DMS 273 (cell line): ENCODE measurements at regions not wholly inside any gene's neighbourhood (a gene's known extent, or its start where the extent isn't known, plus 50 kb on each side); places are given as distances from the start of the nearest gene placed in this dataset.
A peak's percentile ranks its signal among the peaks of the same experiment; 100 is the strongest.

Source experiments
- DNase-seq: peaks from one replicate; lab custom pipeline; 2025; ENCODE audit not compliant: unreplicated experiment; lab: John Stamatoyannopoulos, UW

DNA sequence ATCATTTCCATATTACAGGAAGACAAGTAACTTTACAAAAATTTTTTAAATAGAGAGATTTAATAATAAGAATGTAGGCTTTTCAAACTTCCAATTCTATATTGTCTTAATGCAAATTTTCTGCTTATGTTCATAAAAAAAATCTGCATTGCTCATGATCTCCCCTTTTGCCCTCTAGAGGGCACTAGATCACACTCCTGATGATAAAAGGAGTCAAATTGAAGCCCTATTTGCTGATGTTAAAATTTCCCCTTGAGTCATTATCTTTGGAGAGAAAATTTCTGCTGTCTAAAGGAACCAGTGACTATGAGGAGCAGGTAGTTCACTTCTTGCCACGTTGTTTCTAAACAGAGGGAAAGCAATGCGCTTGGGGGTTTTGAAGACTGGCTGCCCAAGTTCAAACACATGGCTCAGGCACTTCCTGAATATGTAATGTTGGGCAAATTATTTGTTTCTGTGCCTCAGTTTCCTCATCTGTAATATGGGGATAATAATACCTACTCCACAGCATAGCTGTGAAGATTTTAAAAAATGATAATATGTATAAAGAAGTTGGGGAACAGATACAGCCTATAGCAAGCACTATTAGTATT, 874.2 kb downstream of the TFAP2A start:
- peak; percentile 71 for DNase-seq

DNA sequence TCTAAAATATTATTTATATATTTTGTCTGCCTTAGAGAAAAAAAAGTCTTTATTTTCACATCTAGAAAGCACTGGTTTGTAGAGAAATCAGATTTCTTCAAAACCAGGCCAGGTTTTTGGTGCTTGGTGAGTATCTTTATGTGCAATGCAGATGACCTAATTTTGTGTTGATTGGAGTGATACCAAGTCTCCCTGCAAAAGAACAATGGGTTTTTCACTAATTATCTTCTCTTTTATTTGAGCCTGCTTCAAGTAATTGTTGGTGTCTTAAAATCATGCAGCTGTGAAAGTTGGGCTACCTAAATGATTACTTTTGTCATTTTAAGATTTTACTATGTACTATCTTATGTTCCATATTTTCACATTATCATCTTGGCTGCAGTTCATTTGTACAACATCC, 874.7 kb downstream of the TFAP2A start:
- no peak for DNase-seq

DNA sequence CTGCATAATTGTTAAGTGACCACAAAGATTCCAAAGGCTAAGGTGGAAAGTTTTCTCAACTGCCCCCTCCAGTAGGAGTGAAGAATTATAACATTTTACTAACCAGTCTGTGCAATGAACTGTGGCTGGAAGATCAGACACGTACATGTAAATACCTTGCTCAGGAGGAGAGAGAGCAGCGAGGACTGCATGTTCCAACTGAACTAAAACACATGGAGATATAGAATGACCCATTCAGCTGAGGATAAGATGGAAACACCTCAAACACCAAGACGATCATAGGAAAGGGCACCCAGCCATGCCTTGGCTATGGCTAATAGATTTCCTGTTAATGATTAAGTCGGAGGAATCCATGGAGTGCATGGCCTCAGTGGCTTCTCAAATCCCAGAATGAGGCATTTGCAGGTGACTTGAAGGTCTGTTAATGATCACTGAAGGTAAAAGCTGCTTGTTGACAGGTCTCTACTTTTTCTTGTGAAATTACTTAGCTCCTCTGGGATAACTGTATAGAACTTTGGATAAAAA, 875.6 kb downstream of the TFAP2A start:
- DNase-seq, result no peak

DNA sequence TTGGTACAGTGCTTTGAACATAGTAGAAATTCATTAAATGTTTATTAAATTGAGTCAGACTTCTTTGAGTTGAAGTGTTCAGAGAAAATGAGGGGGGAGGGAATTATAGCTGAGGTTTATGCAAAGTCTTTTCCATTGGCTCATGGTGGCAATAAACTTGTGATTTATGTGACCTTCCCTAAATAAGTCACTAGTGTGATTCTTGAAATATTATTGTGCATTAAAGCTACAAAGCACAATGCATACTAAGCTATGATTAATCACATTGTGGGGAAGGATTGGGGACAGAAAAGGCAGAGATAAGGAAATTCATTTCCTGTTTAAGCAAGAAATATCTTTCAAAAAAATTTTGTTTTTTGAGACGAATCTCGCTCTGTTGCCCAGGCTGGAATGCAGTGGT, 877.5 kb downstream of the TFAP2A start:
- DNase-seq, result no peak

DNA sequence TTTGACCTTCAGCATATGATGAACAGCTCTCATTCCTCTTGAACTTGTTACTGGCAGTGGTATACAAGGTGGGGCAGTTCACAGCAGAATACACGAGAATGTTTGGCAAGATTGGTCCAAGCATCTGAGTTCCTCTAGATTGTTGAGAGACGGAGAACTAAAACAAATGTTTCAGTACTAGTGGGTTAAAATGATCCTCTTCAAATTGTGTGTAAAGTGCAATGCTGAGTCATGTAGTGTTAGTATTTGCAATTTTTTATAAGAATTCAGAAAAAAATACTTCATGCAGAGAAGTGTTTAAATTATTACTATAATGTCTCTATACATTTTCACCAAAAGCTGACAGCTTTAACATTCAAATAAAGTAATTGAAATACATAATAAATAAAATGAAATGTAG, 879.8 kb downstream of the TFAP2A start:
- no peak for DNase-seq

DNA sequence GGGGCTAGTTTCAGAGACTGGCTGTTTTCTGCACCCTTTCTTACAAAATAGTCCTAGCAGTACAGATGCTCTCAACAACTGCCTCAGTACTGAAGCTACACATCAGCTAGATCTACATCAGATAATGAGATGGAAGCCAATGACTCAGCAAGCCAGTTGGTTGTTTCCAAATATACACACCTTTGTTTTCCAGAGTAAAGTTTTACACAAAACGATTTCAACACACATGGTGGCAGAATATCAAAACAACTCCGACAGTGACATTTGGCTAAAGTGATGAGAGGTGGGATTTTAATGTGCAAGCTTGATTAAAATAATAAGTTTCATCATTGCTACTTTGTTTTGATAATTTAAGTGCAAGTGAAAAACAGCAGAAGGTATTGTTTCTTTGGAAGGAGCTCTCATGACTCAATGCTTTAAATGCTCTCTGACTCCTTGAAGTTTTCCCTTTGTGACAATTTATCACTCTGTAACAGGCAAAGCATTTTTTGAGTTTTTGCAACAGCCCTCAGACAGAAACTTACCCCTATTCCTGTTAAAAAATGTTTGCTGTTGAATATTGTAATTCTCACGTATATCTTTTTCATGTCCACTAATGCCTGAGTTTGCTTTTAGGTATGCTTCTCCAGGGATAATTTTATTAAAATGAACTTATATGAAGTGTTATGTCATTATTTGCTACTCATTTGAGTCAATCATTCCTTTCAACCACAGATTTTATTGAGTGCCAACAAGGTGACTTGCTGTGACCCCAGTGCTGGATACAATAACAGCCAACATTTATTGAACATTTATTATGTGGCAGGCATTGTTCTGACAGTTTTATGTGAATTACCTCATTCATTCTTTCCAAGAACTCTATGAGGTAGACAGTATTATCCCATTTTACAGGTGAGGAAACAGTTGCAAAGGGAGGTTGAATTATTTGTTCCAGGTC, 882.0 kb downstream of the TFAP2A start:
- no peak for DNase-seq

DNA sequence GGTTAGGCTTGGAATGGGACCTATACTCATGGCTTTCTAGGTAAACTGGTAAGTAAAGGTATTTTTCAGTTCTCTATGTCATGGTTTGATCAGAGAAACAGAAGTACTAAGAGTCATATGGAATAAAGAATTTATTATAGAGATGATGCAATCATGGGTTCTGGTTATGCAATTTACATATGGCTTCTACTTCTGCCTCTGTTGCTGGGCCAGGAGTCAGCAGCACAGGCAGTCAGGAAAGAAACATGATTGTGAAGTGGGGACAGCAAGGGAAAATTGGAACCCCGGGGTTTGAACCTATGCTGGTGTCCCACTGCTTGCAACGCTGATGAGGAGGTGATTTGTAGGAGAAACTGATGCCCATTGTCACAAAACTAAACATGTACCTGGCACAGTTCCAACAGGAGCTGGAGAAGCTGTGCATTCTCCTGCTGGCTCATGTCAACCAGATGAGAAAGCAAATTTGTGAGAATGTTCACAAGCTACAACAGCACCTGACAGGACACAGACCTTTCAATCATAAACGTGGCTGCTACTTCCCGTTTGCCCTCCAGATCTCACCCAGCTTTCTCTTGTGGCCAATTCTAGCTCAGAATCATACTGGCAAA, 887.1 kb downstream of the TFAP2A start:
- DNase-seq, result no peak

DNA sequence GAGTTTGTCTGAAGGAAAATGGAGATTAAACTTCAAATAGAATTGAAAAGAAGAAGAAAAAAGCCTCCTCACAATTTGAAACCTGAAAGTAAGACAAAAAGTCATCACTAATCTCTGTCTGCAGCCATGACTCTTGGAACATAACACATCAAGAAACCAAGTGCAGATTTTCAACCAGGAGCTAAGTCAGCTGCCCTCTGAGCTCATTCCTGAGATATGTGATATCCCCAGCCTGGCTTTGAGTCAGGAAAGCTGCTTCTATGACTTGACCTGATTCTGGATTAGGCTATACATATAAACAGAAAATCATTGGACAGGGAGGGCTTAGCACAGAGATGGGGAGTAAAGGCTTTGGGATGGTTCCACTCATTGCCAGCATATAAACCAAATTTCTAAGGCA, 891.4 kb downstream of the TFAP2A start:
- no peak for DNase-seq

DNA sequence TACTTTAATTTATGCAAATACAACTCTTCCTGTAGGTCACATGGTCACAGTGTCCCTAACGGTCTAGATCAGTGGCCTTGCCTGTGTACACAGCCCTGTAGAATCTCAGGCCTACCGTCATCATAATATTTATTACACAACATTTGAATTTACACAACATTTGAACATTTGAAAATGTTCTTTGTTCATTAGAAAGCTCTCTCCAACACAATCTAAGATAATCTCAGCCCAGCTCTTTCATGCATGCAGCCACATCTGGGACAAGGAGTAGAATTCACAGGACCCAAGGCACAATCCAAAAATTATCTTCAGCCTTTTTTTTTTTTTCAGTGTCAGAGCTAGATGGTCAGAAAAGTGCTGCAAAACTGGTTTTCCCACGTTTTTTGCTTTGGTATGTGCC, 892.8 kb downstream of the TFAP2A start:
- no peak for DNase-seq

DNA sequence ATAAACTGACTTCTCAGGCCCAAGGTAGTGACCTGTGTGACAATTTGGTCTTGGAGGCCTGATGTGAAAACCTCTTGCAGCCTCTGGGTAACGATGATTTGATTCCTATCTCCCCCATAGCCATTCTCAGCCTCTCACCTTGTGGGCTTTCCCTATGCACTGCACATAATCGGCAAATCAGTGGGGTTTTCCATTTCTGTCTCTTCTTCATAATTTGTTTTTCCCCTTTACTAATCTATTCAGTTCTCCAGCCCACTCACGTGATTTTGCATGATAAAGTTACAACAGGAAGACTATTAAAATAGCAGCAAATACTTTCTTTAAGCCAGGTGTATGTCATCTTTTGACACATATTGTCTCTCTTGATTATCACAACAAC, 893.7 kb downstream of the TFAP2A start:
- no peak for DNase-seq

DNA sequence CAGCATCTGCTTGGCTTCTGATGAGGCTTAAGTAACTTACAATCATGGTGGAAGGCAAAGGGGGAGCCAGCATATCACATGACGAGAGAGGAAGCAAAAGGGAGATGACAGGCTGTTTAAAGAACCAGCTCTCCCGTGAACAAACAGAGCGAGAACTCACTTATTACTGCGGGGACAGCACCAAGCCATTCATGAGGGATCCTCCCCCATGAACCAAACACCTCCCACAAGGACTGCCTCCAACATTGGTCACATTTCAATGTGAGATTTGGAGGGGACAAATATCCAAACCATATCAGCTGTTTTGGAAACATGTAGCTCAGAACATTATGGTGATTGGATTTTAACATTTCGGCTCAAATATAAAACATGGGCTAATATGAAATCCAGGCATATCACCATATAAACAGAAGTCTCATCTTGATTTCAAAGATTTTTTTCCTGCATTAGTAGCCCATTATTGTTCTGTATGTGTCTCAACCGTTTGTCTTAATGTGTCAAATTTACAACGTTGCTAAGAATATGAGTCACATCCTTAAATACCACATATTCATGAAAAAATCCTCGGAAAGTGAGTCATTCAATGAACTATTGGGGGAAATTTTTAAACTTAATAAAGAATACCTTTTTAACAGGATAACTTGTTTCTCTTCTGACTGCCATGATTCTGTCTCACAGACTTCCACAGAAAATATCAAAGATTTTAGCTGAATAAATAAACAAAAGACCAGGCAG, 894.3 kb downstream of the TFAP2A start:
- DNase-seq, result no peak

DNA sequence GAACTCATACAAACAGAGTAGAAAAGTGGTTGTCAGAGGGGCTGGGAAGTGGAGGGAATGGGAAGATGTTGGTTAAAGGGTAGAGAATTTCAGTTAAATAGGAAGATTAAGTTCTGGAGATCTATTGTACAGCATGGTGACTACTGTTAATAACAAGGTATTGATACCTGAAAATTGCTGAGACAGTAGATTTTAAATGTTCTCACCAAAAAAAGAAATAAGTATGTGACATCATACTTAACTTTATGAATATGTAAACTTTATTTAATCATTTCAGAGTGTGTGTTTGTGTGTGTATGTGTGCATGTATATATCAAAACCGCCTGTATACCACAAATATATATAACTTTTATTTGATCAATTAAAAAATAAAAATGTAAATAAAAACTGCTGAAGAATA, 896.4 kb downstream of the TFAP2A start:
- DNase-seq, result no peak

DNA sequence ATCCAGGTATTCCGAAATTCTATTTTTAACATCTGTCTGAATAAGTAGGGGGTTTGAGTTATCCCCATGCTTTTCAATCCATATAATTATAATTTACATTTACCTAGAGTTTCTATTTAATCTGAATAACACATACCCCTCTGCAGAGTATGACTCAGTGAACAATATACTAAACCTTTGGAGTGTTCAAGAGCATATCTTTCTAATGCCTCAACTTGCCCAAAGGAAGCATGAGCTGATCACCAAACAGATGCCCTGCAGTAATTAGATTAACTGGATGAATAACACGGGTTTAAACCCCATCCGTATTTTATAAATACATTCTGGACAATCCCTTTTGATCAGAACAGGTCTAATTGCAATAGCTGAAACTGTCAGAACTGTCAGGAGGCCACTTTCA, 897.1 kb downstream of the TFAP2A start:
- DNase-seq, result no peak

DNA sequence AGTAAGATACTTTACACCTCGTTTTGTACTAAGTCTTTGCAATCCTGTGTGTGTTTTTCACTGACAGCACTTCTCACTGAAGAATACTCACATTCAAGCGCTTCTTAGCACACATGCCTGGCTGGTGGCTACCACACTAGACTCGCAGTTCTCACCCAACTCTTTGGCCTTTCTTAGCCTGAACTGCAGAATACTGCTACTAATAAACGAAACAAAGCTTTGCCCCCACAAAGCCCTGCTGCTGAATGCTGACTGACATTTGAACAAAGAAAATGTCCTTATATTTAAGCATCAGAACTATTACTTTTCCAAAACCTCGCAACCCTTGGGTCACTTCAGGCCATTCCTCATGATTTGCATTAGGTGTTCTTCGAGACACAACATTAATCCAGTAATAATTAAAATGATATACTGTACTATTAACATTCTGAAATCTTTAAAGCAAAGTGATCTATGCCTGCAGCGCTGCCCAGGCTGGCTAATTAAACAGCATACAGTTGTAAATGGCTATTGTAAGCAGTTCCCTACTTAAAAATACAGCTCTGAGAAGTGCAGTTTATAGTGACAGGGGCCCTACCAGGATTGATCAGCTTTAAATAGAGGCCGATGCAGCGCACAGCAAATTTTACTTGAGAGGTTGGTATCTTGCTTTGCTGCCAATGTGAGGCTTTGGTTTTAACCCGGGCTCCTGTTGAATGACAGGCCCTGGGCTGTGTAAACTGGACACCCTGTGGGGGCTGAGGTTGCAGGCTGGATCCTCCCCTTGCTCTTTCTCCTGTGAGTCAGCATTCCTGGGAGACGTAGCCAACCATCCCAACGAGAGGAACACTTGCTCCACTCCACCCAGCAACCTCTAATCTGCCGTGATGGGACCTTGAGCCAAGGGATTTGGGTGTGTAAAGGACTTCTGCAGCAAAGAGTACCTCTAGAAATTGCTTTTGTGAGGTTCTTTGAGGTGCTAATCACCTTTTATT, 899.0 kb downstream of the TFAP2A start:
- no peak for DNase-seq

DNA sequence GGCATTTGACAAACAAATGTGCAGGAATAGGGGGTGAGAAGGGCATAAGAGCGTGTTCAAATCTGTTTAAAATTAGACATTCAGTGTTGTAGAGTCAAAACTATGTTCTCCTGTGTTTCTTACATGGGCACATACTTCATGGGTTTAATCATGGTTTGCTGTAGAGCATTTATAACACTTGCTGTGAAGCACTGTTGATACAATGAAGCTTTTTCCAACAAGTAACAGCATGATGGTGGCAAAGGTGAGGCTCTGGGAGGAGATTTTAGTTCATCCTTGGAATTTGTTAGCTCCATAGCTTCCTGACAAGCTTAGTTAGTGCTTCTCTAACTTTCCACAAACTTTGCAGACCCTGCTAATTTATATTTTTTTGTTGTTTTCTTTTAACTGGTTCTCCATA, 900.7 kb downstream of the TFAP2A start:
- no peak for DNase-seq

DNA sequence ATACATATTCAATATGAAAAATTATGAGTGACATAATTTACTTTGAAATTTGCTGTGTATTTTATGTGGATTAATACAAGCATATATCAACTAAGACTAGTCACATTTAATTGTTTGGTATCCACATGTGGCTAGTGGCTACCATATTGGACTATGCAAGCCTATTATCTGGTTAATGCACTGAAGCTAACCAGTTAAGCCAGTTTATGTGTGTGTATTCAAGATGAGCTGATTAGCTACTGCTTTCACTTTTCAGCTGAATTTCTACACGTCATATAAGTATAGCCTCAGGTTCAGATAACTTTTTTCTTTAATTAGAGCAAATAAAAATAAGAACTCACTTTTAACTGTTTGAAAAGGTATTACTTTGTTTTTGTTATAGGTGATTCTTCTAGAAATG, 903.7 kb downstream of the TFAP2A start:
- no peak for DNase-seq

DNA sequence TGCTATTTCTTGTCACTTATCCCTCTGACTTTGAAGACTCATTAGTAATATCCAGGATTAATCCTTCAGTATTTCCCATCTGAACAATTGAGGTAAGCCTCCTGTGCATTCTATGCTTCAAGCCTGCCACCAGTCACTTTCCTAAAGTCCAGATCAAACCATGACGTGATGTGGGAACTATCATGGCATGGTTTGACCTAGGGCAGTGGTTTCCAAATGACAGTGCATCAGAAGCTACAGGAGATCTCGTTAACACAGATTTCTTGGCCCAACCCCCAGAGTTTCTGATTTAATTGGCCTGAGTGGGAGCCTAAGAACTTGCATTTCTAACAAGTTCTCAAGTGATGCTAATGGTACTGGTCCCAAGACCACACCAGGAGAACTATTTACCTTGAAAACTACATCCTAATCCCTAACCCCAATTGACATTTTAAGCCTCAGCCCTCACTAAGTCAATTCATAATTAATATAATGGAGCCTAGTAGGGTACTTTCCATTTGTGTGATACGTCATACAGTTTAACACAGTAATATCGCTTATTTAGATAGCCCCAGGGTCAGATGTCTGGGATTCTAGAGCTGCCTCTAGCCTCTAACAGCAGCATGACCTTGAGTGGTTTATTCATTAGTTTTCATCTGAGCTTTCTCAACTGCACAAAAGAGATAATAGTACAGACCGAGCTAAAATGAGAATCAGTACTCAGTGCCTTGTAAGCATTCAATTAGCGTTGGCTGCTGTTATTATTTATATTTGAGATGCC, 907.6 kb downstream of the TFAP2A start:
- no peak for DNase-seq

DNA sequence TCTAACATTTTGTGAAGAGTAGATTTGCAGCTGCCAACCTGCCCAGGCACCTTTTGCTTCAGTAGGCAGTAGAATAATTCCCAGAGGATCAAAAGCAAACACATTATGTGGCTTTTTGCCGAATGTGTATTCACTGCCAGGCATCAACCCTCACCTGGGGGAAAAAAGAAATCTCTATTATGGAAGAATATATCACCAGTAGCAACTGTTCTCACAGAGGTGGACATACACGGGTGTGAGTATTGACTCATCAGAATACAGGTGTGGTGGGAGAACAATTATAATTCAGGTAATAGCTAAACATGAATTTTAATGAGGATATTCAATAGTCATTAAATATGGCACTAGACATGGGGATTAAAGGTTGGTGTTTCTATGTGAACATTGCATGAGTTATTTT, 910.7 kb downstream of the TFAP2A start:
- no peak for DNase-seq

DNA sequence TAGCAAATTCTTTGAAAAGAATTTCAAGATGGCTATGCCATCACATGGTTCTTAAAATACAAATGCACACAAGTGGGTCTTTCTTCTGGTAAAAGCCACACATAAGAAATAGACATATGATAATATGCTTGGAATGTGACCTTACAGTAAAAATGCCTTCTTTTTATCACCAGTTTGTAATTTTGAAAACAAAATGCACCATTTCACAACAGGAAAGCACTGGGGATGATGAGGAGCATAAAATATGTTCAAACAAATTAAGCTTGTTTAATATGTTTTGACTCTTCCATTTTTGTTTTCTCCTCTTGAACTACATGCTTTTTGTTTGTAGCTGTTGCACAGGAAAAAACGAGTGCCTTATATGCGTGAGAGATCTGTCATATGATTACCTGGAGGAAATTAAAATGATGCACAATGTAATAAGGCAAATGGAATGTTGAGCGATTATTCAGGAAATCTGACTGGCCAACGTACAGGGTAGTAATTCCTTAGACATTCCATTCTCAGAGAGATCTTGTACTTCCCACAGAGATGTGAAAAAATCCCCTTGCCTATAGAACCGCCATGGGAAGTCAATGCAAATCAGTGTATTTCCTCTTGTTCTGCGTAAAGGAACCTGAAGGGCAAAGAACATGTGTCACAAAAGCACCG, 911.6 kb downstream of the TFAP2A start:
- no peak for DNase-seq
